Stomach smooth muscle (tissue), 2 donors: ENCODE measurements at regions not wholly inside any gene's neighbourhood (a gene's known extent, or its start where the extent isn't known, plus 50 kb on each side); places are given as distances from the start of the nearest gene placed in this dataset.
"Not testable (repeated sequence)": the region's sequence is repeated elsewhere in the genome, so short reads cannot be mapped to it uniquely, and the experiment has no call there.

ENCODE experiments used
- H3K27ac ChIP-seq: one replicate; pipeline ENCODE4 v1.7.0; 2013; ENCODE audit warnings: mild to moderate bottlenecking, low read length, inconsistent platforms
- H3K27me3 ChIP-seq, 2 donors: one replicate each; pipeline ENCODE4 v1.7.0; 2013; ENCODE audit warnings: low read length in 2 of 2; ENCODE audit not compliant: insufficient read depth in 2 of 2, control insufficient read depth in 1 of 2
- H3K36me3 ChIP-seq, 2 donors: one replicate each; pipeline ENCODE4 v1.7.0; 2013; ENCODE audit warnings: low read length in 2 of 2; ENCODE audit not compliant: control insufficient read depth in 2 of 2, insufficient read depth in 2 of 2
- H3K4me1 ChIP-seq: one replicate; pipeline ENCODE4 v1.7.0; 2013; ENCODE audit warnings: low read length; ENCODE audit not compliant: control insufficient read depth, insufficient read depth
- H3K4me3 ChIP-seq, 2 donors: one replicate each; pipeline ENCODE4 v1.7.0; 2013; ENCODE audit warnings: low read length in 2 of 2
- H3K9ac ChIP-seq, 2 donors: one replicate each; pipeline ENCODE4 v1.7.0; 2013; ENCODE audit warnings: low read length in 2 of 2, mild to moderate bottlenecking in 1 of 2
- H3K9me3 ChIP-seq, 2 donors: one replicate each; pipeline ENCODE4 v1.7.0; 2013; ENCODE audit warnings: low read length in 2 of 2; ENCODE audit not compliant: control insufficient read depth in 2 of 2
- donor health status: healthy.
- donor health status: Pancreatic carcinoma.

GRCh38 chr9:29613773-29614172 lies 2040.5 kb upstream of the C9orf72 start:
- Histone ChIP-seq H3K27me3 (no peaks in the 10 kb centered on the region), H3K4me1 (no peaks in the 10 kb centered on the region), H3K9ac (no peak overlapping the region), H3K9me3 (no peaks in the 10 kb centered on the region), H3K4me3 (no peak overlapping the region), H3K27ac (no peak overlapping the region), H3K36me3 (no peaks in the 10 kb centered on the region)

- H3K4me3 ChIP-seq, result no peak overlapping the region
- H3K27me3 ChIP-seq, result no peaks in the 10 kb centered on the region
- no peaks in the 10 kb centered on the region for H3K36me3 ChIP-seq
- no peak overlapping the region for H3K9ac ChIP-seq
- H3K27ac ChIP-seq, result no peak overlapping the region
- no peaks in the 10 kb centered on the region for H3K4me1 ChIP-seq
- H3K9me3 ChIP-seq, result no peaks in the 10 kb centered on the region
These were observed 2043.6 kb upstream of the C9orf72 start for GRCh38 chr9:29616844-29617243.

- Histone ChIP-seq H3K9ac (no peak overlapping the region), H3K4me3 (no peak overlapping the region), H3K27me3 (no peaks in the 10 kb centered on the region), H3K27ac (no peak overlapping the region), H3K9me3 (peaks cover 0 to 4% of the 10 kb centered on the region in 2 donors), H3K36me3 (no peaks in the 10 kb centered on the region), H3K4me1 (no peaks in the 10 kb centered on the region)
These were observed 2052.0 kb upstream of the C9orf72 start for GRCh38 chr9:29625292-29625731.

- no peak overlapping the region for H3K4me3 ChIP-seq
- no peak overlapping the region for H3K27ac ChIP-seq
- H3K4me1 ChIP-seq, result no peaks in the 10 kb centered on the region
- H3K9me3 ChIP-seq, result peaks cover 0 to 4% of the 10 kb centered on the region in 2 donors
- no peak overlapping the region for H3K9ac ChIP-seq
- H3K36me3 ChIP-seq, result no peaks in the 10 kb centered on the region
- H3K27me3 ChIP-seq, result no peaks in the 10 kb centered on the region
These were observed 2052.7 kb upstream of the C9orf72 start for GRCh38 chr9:29625931-29626330.

GRCh38 chr9:29628856-29629255 lies 2055.6 kb upstream of the C9orf72 start:
- H3K27me3 ChIP-seq, H3K36me3 ChIP-seq, H3K9me3 ChIP-seq, H3K4me3 ChIP-seq, H3K9ac ChIP-seq, H3K27ac ChIP-seq, H3K4me1 ChIP-seq: not testable (repeated sequence)

- Histone ChIP-seq H3K27ac (no peak overlapping the region), H3K27me3 (no peaks in the 10 kb centered on the region), H3K9ac (no peak overlapping the region), H3K9me3 (no peaks in the 10 kb centered on the region), H3K4me3 (no peak overlapping the region), H3K36me3 (no peaks in the 10 kb centered on the region), H3K4me1 (no peaks in the 10 kb centered on the region)
These were observed 2064.4 kb upstream of the C9orf72 start for GRCh38 chr9:29637471-29638237.

- H3K27me3 ChIP-seq, result no peaks in the 10 kb centered on the region
- no peaks in the 10 kb centered on the region for H3K36me3 ChIP-seq
- H3K4me1 ChIP-seq, result no peaks in the 10 kb centered on the region
- H3K4me3 ChIP-seq, result no peak overlapping the region
- no peaks in the 10 kb centered on the region for H3K9me3 ChIP-seq
- no peak overlapping the region for H3K9ac ChIP-seq
- H3K27ac ChIP-seq, result no peak overlapping the region
These were observed 2067.2 kb upstream of the C9orf72 start for GRCh38 chr9:29640507-29640906.

- Histone ChIP-seq H3K27ac (no peak overlapping the region), H3K9ac (no peak overlapping the region), H3K27me3 (no peaks in the 10 kb centered on the region), H3K9me3 (no peaks in the 10 kb centered on the region), H3K36me3 (no peaks in the 10 kb centered on the region), H3K4me3 (no peak overlapping the region), H3K4me1 (no peaks in the 10 kb centered on the region)
These were observed 2071.2 kb upstream of the C9orf72 start for GRCh38 chr9:29644514-29644913.

GRCh38 chr9:29647451-29647850 lies 2074.2 kb upstream of the C9orf72 start:
- H3K27ac ChIP-seq, result no peak overlapping the region
- H3K36me3 ChIP-seq, result no peaks in the 10 kb centered on the region
- no peaks in the 10 kb centered on the region for H3K4me1 ChIP-seq
- H3K4me3 ChIP-seq, result no peak overlapping the region
- H3K9me3 ChIP-seq, result no peaks in the 10 kb centered on the region
- H3K9ac ChIP-seq, result no peak overlapping the region
- H3K27me3 ChIP-seq, result no peaks in the 10 kb centered on the region

GRCh38 chr9:29648132-29648531 lies 2074.9 kb upstream of the C9orf72 start:
- Histone ChIP-seq H3K36me3 (no peaks in the 10 kb centered on the region), H3K9ac (no peak overlapping the region), H3K9me3 (no peaks in the 10 kb centered on the region), H3K4me3 (no peak overlapping the region), H3K27me3 (no peaks in the 10 kb centered on the region), H3K27ac (no peak overlapping the region), H3K4me1 (no peaks in the 10 kb centered on the region)

GRCh38 chr9:29648601-29649000 lies 2075.3 kb upstream of the C9orf72 start:
- H3K27me3 ChIP-seq, result no peaks in the 10 kb centered on the region
- H3K4me3 ChIP-seq, result no peak overlapping the region
- no peaks in the 10 kb centered on the region for H3K9me3 ChIP-seq

More at GRCh38 chr9:29648601-29649000, 2075.3 kb upstream of the C9orf72 start:
- H3K27ac ChIP-seq, result no peak overlapping the region
- H3K36me3 ChIP-seq, result no peaks in the 10 kb centered on the region
- H3K9ac ChIP-seq, result no peak overlapping the region
- no peaks in the 10 kb centered on the region for H3K4me1 ChIP-seq
